NCI-H510A treated with DMSO at 0.1 percent for 48 hours (cell line): ENCODE measurements at regions not wholly inside any gene's neighbourhood (a gene's known extent, or its start where the extent isn't known, plus 50 kb on each side); places are given as distances from the start of the nearest gene placed in this dataset.
"Not testable (repeated sequence)": the region's sequence is repeated elsewhere in the genome, so short reads cannot be mapped to it uniquely, and the experiment has no call there.

ENCODE experiments used
- DNase-seq: peaks from one replicate; lab custom pipeline; 2025; lab: John Stamatoyannopoulos, UW

- not testable (repeated sequence) for DNase-seq
Observed at GRCh38 chr11:33971530-33971929, 79.7 kb upstream of the LMO2 start.

- DNase-seq: peak; percentile 22
Observed at GRCh38 chr11:33970984-33971466, 79.1 kb upstream of the LMO2 start.

GRCh38 chr11:33967451-33967850 is 75.6 kb upstream of the LMO2 start:
- no peak for DNase-seq

DNA sequence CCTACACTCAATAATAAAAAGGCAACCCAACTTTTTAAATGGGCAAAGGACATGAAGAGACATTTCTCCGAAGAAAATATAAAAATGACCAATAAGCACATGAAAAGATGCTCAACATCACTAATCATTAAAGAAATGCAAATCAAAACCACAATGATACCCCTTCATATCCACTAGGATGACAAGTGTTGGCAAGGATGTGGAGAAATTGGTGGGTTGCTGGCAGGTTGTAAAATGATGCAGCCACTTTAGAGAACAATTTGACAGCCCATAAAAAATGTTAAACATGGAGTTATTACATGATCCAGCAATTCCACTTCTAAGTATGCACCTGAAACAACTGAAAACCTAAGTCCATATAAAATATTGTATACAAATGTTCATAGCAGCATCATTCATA is 73.2 kb upstream of the LMO2 start:
- DNase-seq: no peak

- DNase-seq: no peak
Observed at GRCh38 chr11:33959855-33960400, 68.1 kb upstream of the LMO2 start.

- no peak for DNase-seq
Observed at GRCh38 chr11:33957304-33957917, 65.5 kb upstream of the LMO2 start.

DNA sequence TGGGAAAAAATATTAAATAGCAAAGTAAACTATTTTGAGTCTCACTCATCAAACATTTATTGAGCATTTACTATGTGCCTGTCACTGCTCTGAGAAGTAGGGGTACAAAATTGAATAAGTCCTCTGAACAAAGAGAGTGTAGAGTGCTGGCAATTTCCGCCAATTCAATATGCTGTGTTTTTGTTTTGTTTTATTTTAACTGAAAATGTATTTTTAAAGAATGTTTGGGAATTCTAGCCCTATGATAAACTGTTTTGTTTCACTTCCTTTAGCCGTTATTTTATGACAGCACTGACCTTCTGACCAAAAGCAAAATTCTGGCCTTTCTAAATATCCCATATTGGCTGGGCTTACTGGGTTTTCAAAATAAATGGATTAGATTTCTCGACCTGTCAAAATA is 64.7 kb upstream of the LMO2 start:
- no peak for DNase-seq

GRCh38 chr11:33953289-33953688 is 61.4 kb upstream of the LMO2 start:
- no peak for DNase-seq

GRCh38 chr11:33952805-33953204 is 60.9 kb upstream of the LMO2 start:
- DNase-seq: no peak

- peak; percentile 12 for DNase-seq
Observed at GRCh38 chr11:33949252-33949913, 57.5 kb upstream of the LMO2 start.

- DNase-seq: no peak
Observed at GRCh38 chr11:33948494-33948893, 56.6 kb upstream of the LMO2 start.

DNA sequence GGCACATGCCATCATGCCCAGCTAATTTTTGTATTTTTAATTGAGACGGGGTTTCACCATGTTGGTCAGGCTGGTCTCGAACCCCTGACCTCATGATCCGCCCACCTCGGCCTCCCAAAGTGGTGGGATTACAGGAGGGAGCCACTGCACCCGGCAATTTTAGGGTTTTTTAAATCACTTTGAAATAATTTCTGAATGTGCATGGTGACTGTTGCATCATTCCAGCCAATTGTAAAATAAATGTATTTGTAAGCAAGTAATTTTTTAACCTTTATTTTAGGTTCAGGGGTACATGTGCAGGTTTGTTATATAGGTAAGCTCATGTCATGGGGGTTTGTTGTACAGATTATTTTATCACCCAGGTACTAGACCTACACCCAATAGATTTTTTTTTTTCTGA is 56.0 kb upstream of the LMO2 start:
- DNase-seq: not testable (repeated sequence)

DNA sequence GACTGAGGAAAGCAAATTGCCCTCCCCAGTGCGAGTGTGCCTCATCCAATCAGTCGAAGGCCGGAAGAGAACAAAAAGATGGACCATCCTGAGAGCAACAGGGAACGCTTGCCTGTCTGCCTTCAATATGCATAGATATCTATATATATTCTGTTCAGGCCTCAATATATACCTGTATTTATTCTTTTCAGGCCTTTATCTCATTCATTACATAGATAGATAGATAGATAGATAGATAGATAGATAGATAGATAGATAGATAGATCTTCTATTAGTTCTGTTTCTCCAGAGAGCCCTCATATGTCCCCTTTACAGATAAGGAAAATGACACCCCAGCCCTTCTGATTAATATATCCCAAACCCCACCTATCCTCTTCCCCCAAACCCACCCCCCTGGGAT is 55.1 kb upstream of the LMO2 start:
- DNase-seq: no peak

GRCh38 chr11:33945481-33946268 is 53.8 kb upstream of the LMO2 start:
- no peak for DNase-seq

DNA sequence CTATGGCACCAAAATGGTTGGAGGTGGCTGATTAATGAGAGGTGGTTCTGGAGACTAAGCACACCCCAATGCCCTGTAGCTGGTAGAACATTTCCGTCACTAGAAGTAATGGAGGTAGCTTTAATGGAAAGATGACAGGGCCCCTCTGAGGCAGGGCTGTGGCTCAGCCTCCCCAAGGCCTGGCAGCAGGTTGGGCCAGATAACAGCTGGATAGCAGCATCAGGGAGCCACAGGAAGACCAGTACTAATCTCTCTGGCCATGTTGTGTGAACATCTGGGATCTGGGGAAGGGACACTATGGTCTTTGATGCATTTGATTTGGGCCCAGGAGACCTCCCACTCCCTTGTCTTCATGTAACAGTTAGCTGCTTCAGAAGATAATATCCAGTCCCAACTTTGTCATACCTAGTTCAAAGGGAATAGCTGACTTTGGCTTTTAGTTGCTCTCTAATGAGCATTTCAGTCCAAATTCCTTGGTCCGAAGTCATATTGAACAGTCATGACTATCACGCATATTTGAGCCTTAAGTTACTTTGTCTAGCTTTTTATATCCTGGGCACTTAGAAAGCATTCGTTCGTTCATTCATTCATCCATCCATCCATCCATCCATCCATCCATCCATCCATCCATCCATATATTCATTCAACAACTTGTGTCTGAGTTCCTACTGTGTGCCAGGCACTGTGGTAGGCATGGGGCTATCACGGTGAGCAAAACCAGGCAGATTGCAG is 53.0 kb upstream of the LMO2 start:
- DNase-seq: no peak

- DNase-seq: no peak
Observed at GRCh38 chr11:33944345-33944692, 52.4 kb upstream of the LMO2 start.

- DNase-seq: no peak
Observed at GRCh38 chr11:33942954-33943353, 51.1 kb upstream of the LMO2 start.

- DNase-seq: no peak
Observed at GRCh38 chr11:33941637-33942160, 49.8 kb upstream of the LMO2 start.
